T-helper 22 cell (primary cell): ENCODE measurements at regions not wholly inside any gene's neighbourhood (a gene's known extent, or its start where the extent isn't known, plus 50 kb on each side); places are given as distances from the start of the nearest gene placed in this dataset.

Source experiments
- DNase-seq: peaks from one replicate; pipeline ENCODE4 v3.0.0-alpha.2; 2020; ENCODE audit warnings: low read depth

DNA sequence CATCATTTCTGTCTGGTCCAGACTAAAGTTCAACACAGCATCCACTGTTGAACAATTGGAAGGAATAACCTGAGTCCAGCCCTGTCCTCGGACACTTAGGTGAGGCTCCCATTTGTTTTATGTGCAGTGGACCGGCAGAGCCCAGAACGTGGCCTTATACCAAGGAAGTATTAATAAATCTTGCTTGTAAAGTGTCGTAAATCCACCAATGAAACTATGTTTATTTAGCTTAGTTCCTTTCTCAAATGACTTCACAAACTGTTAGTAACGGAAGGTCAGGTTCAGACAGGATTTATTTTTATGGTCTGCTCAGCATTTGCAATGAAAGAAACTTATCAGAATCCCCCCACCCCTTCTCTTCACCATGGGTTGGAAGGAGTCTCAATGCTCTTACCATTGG, 149.5 kb downstream of the PCSK1 start:
- DNase-seq, result no peak

DNA sequence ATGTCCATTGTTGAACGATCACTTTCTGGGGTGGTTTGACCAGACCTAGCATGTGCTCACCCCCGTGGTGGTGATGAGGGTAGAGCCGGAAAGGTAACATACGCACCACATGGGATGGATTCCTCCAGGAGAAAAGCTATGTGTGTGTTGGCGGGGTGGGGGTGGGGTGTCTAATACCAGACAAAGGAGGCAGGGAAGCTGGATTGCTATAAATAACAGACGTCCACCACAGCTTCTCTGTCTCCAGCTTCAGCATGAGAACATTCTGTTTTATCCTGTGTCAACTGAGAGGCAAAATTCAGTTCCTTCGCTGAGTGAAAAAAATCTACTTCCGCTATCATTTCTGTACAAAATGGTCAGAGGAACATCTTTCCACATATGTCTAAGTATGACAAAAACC, 151.0 kb downstream of the PCSK1 start:
- no peak for DNase-seq

DNA sequence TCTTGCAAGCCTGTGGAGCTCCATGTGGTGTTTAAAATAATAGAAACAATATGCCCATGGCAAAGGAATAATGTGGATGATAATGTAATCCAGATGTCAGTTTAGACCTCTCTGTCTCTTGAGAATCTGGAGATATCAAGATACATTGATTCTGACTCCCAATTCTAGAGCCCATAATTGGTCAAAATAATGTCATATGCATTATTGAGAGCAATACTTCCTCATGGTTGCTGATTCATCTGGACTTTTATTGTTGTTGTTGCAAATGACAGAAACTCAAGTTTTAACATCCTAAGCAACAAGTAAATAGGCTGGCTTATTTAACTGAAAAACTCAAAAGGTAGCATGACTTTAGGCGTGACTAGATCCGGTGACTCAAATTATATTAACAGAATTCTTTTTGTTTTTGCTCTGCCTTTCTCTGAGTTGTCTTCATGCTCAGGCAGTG, 152.1 kb downstream of the PCSK1 start:
- DNase-seq, result no peak

DNA sequence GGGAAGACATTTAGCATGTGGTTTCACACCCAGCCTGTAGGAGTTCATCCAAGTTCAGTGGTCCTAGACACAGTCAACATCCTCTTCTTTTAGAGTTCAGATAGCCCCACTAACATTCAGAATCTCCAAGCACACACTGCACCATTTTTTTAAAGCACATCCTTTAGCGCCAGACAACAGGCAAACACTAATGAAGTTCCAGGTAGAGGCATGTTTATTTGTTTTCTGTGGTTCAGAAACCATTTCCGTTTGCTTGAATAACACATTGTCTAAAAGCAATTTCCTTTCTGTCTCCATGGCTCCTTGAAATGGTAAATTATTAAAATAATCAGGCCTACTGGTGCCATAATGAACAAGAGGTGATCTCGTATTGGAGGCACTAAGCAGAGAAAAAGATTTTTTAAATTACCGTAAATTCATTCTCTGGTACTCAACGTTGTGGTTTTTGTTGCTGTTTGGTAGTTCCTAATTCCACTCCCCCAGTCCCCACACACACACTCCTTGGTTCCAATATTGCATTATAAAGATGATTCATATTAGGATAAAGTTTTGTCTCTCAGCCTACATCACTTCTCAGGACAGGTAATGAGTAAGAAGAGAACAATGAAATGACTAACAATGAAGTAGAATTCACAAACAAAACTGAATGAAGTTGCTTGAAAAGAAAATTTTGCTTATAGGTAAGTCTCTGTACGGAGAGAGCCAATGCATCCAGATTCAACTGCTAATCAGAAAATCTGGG, 153.1 kb downstream of the PCSK1 start:
- no peak for DNase-seq

DNA sequence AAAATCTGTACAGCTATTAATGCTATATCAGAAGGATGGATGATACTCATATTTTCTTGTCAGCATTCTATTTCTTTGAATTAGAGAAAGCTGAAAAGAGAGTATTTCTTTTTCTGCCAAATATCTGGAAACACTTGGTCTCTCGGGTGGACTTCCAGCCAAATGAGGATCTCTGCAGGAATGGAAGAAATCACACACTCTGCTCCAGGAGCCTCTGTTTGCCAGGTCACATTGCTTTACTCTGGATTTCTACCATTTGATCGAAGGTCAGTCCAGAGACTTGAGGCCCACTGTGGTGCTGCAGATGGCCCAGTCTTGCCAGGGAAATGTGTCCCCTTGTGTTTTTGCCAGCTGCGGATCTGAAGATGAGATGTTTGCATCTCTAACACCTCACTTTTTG, 154.1 kb downstream of the PCSK1 start:
- no peak for DNase-seq

DNA sequence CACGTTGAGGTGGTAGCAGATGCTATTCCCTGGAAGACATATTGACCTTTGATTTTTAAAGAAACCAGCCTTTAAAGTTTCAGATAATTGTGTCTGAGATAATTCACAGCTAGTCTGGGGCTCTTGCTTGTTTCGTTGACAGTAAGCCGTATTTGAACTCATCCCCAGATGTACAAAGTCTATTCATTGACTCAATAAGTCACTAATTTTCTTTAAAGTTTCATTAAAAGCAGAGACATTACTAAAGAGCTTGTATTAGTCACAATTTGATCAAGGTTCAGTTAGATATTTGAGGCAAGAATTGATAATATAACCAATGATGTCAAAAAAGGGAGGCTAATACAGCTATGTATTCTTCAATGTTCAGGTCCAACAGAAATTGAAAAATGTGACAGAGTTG, 158.0 kb downstream of the PCSK1 start:
- no peak for DNase-seq

DNA sequence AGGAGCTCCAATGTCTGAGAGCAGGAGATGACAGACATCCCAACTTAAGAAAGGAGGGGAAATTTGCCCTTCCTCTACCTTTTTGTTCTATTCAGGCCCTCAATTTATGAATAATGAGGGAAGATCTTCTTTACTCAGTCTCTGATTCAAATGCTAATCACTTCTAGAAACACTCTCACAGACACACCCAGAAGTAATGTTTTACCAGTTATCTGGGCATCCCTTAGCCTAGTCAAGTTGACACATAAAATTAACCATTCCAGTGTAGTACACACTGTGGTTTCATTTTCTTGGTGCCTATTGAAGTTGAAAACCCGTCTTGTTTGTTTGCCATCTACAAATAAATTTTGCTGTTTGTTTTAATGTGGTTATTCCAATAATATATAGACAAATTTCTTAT, 167.6 kb downstream of the PCSK1 start:
- DNase-seq, result no peak

DNA sequence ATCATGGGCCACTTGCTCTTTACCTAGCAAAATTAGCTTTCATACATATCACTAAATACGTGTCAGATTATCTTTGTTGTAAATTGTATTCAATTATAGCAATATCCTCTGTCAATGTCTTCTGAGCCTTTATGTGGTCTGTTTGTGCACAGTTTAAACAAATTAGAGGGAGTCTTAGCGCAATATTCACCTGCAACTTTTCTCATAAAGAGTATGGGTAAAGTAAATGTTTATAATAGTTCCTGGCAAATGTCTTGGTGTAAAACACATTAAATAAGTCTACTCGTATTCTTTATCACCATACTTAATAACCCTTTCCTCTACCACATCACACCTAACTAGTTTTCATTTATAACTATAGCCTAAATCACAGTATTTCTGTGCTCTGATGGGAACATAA, 169.0 kb downstream of the PCSK1 start:
- DNase-seq, result no peak

DNA sequence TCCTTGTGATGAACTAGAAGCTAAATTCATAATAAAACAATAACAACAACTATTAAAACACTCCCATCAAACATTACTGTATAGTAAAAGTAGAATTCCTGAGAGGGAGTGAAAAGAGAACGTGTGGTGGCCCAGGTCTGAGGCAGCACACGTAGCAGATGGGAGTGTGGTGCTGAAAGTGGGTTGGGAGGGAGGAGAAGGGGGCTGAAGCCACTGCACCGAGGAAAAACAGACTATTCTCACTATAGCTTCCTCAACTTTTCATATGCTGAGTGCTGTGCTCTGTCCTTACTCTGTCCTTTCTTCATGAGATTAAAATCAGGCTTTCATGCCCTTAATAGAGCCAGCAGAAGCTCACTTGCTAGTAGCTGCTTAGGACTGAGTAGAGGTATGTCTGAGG, 170.9 kb downstream of the PCSK1 start:
- no peak for DNase-seq

DNA sequence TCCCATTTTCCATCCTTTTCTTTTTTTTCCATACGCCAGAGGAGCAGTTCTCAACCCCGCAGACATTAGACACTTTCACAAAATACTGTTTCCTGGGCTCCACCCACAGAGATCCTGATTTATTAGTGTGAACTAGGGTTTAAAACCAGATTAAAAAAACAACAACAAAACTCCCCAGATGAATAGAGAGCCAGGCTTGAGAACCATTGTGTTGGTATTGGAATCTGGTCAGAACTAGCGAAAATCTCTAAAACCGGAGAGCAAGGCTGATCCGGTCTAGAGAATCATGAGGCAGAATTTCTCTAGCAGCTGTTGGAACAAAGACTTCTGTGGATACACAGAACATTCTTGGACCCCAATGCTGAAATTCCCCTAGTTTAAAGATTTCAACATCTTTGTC, 173.0 kb downstream of the PCSK1 start:
- DNase-seq, result no peak

DNA sequence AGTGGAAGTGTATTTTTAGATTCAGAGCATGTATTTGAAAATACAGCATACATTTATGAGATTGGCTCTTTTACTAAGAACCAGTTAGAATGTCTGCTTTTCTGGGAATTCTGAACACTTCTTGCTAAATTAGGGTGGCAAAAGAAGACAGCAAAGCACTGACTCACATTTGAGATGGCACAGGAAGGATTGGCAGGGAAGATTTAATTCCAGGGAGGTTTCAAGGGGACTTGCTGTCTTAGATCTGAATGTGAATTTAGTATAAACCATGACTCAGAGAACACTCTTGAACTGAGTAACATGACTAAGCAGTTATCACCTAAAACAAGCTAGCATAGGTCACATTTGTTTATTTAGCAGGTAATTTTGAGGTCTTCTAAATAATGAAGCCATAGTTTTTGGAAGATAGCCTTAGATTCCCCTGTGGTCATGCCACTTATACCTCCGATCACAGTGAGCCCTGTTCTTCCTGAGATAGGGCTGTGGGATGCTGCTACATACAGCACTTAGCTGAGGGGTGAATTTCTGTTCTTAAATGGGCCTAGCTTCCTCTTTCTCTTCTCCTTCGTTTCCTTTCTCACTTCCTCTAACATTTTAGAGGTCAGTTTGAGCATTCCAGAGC, 173.8 kb downstream of the PCSK1 start:
- DNase-seq, result no peak

DNA sequence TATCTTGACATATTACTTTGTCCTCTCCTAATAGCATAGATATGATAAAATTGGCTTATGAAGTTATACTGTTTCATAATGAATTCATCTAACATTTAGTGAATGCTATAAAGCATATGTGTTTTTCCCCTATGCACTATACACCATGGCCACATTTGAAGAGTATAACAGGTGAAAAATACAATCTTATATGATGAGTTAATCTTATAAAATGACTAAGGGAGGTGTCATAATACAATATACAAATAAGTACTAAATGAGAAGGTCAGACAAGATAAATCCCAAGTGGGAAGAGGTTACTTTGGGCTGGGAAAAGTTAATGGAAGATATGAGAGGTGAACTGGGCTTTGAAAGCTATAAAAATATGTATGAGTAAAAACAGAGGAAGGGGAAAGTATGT, 174.4 kb downstream of the PCSK1 start:
- DNase-seq, result no peak

DNA sequence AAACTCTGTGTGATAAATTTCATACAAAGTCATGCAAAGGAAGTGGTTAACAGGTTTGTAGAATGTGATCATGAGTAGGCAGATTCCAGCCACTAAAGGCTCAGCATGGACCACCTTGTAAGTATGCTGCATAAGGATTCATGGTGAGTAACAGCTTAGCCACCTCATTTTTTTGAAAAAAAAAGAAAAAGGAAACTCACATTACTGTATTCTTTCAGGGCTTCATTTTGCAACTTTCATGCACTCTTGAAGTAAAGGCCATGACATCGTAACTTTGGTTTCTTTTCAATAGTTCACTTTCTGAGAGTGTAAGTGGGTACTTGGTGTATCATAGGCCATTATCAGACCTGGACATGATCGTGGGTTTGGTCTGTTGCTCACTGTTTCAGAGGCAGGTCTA, 175.1 kb downstream of the PCSK1 start:
- DNase-seq, result no peak

DNA sequence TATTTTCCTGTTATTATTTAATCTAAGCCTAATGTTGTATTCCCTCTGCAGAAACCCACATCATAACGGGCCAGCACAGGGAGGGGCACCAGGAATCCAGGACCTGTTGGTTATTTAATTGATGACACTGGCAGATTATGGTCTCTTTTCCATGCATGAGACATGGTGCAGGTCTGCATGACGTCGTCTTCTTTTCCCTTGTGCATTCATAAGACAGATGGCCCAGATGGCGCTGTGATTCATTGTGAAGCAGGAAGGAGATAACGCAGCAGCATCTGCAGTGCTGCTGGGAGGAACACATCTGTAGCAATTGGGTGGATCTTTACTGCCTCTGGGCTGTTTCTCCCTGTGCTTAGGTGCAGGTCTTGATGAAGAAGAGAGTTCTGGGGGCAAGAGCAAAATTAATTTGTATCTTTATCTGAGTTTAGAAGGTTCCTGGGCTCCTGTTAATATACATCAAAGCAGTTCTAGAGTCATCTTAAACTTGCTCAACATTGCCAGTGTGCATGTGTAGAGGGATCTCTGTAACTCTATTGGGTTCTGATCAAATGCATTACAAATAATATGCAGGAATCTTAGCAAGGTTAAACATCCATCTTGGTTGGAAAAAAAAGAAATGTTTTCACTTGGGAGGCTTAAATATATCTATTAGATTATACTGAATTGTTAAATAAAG, 176.1 kb downstream of the PCSK1 start:
- DNase-seq, result no peak

DNA sequence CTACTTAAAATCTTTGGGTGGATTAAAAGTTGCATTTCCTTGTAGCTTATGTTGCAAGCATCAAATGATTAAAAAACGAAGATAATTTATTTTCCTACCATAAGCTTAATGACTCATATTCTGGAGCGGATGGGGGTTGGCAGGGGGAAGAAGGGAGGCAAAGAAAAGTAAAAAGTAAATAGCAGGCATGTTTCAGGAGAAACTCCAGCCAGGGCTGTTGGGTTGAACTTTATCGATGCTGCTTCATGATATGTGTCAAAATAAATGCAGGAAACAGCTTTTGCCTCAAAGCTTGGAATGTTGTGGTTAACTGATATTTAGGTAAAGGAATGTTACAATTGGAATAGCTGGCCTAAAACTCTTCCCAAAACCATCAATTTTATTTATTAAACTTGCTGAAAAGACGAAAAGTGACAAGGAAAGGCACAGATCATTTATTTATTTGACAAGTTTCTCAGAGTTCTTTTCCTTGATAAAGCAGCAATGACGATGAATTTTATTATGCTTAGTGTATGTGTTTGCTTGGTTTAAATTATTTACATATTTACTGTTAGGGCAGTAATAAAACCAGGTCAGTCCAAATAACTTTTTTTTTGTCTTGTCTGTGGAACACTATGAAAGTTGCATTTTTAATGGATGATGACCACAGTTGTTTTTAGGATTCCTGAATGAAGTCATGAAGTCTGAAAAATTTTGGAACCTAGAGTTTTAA, 177.9 kb downstream of the PCSK1 start:
- no peak for DNase-seq

DNA sequence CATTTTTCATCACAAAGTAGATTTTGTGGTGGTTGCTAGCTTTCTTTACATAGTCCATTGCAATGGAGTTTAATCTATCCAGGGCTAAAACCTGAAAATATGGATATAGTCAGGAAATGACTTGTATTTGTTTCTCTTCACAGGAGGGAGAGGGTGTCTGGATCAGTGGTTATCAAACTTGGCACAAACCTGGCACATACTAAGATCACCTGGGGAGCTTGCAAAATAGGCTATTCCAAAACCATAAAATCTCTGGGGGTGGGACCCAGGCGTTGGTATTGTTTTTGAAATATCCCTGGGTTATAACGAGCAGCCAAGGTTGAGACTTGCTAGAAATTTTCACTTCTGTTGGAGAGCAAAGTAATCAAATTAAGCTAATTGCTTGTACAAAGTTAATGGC, 179.9 kb downstream of the PCSK1 start:
- no peak for DNase-seq

DNA sequence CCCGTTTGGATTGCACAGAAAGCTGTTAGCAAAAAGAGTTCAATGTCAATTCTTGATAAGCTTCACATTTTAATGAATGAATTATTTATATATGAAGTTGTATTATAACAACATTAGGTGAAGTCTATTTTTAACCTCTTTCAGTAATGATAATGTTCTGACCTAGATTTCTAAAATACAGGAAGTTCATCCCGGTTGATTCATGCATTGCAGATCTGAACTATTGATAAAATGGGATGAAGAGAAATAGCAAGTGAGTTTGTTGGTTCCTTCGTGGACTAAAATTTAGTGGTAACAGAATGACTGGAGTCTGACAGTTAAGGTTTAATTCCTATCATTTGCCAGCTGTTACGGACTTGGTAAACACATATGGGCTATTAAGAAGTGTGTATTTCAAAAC, 180.5 kb downstream of the PCSK1 start:
- no peak for DNase-seq

DNA sequence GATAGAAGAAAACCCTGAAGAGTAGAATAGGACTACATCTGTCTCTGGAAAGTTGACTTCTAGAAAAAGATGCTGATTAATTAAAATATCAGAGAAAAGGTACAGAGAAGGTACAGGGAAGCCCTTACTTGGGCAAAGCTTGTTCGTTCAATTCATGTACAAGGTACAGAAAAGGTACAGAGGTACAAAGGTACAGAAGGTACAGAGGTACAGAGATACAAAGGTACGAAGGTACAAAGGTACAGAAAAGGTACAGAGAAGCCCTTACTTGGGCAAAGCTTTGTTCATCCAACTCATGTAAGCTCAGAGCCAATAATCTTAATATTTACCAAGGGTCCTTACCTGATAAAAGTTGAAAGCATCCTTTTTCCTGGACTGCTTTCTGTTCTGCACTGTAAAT, 182.3 kb downstream of the PCSK1 start:
- no peak for DNase-seq

DNA sequence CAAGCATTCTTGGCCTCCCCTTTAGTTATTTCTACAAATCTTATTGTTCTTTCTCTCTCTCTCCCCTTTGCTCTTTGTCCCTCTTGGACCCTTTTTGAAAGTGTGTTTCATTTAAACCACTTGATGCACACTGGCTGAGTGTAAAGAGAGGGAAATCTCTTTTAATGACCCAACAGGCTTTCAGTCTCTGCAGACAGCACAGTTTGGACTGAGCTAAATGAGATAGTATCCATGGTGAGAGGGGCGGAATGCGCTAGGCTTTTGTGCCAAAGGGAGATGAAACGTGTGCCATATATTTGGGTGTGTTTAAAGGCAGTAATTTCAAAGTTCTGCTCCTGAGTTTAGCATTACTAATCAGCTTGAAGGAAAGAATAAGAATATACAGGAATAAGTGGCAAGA, 184.9 kb downstream of the PCSK1 start:
- DNase-seq, result no peak

DNA sequence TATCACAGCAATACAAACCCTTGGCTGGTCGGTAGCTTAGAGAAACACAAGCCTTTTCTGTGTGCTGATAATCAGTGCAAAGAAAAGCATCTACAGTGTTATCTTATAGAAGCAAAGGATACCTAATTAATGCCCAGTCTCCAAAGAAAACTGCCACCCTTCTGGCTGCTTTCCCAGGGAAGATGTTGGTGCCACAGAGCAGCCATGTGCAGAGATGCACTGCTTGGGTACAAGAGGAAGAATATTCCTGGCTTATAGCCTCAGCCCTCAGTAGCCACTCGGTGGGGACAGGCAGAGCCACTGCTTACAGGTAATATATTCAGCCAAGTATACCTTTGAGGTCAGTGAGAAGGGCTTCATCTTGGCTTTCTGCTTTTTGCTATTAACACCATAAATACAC, 185.3 kb downstream of the PCSK1 start:
- no peak for DNase-seq

DNA sequence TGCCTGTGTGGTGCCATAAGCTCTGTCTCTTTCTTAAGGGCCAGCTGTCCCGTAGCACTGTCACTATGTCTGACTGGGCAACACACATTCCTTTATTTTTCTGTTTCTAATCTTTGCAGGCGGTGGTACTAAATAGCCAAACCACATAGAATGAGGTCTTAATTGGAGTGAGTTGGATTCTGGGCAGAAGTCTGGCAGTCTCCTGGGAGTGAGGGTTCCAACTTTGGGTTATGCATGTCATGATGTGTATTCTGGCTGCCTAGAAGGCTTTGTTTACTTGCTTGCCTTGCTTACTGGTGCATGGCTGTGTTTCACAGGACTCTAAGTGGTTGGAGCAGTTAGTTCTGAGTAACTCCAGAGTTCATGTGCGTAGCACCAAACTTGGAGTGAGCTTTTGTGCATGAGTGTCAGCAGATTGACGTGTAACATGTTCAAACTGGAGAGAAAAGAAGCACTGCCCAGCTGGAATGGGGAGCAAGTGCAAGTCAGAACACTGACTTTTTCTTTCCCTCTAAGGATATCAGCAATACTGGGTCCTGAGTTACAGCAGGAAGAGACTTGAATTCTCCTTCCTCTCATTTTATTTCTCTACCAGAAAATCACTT, 185.8 kb downstream of the PCSK1 start:
- DNase-seq, result no peak
